ENCODE measurements at regions not wholly inside any gene's neighbourhood (a gene's known extent, or its start where the extent isn't known, plus 50 kb on each side); places are given as distances from the start of the nearest gene placed in this dataset.

GRCh38 chr14:87816416-87816815 lies 176.6 kb downstream of the GALC start:
- no peak overlapping the region for H3K4me3 ChIP-seq (ENCODE audit: low read length)
- no peak for TF ChIP-seq CTCF (conservative IDR thresholded peaks at IDR 0.05; ENCODE audit: low read depth, low read length)
- no peak for DNase-seq (ENCODE audit: low read depth)

GRCh38 chr14:87815121-87815520 lies 177.9 kb downstream of the GALC start:
- TF ChIP-seq CTCF (conservative IDR thresholded peaks at IDR 0.05; ENCODE audit: low read depth, low read length), result no peak

GRCh38 chr14:87813686-87814085 lies 179.3 kb downstream of the GALC start:
- no peak for DNase-seq (ENCODE audit: low read depth)
- no peak overlapping the region for H3K4me3 ChIP-seq (ENCODE audit: low read length)
- TF ChIP-seq CTCF (conservative IDR thresholded peaks at IDR 0.05; ENCODE audit: low read depth, low read length), result no peak

More at GRCh38 chr14:87815121-87815520, 177.9 kb downstream of the GALC start:
- DNase-seq (ENCODE audit: low read depth), result no peak
- no peak overlapping the region for H3K4me3 ChIP-seq (ENCODE audit: low read length)

- TF ChIP-seq CTCF (conservative IDR thresholded peaks at IDR 0.05; ENCODE audit: low read depth, low read length), result no peak
- H3K4me3 ChIP-seq (ENCODE audit: low read length), result no peak overlapping the region
- no peak for DNase-seq (ENCODE audit: low read depth)
These were observed 179.8 kb downstream of the GALC start for GRCh38 chr14:87813211-87813610.

GRCh38 chr14:87811246-87811645 lies 181.7 kb downstream of the GALC start:
- no peak overlapping the region for H3K4me3 ChIP-seq (ENCODE audit: low read length)
- DNase-seq (ENCODE audit: low read depth), result no peak
- no peak for TF ChIP-seq CTCF (conservative IDR thresholded peaks at IDR 0.05; ENCODE audit: low read depth, low read length)

- DNase-seq (ENCODE audit: low read depth), result no peak
- H3K4me3 ChIP-seq (ENCODE audit: low read length), result no peak overlapping the region
- TF ChIP-seq CTCF (conservative IDR thresholded peaks at IDR 0.05; ENCODE audit: low read depth, low read length), result no peak
These were observed 182.3 kb downstream of the GALC start for GRCh38 chr14:87810711-87811110.

GRCh38 chr14:87809261-87809660 lies 183.7 kb downstream of the GALC start:
- TF ChIP-seq CTCF (conservative IDR thresholded peaks at IDR 0.05; ENCODE audit: low read depth, low read length), result no peak
- H3K4me3 ChIP-seq (ENCODE audit: low read length), result no peak overlapping the region
- no peak for DNase-seq (ENCODE audit: low read depth)
